HT1080 (cell line): ENCODE measurements at regions not wholly inside any gene's neighbourhood (a gene's known extent, or its start where the extent isn't known, plus 50 kb on each side); places are given as distances from the start of the nearest gene placed in this dataset.

Experiments
- DNase-seq: peaks from one replicate; pipeline ENCODE4 v3.0.0-alpha.2; 2015; ENCODE audit warnings: low read depth

- no peak for DNase-seq
These were observed 107.6 kb downstream of the RBFOX3 start for GRCh38 chr17:79503126-79503839.

GRCh38 chr17:79501910-79502309 lies 108.9 kb downstream of the RBFOX3 start:
- no peak for DNase-seq

DNA sequence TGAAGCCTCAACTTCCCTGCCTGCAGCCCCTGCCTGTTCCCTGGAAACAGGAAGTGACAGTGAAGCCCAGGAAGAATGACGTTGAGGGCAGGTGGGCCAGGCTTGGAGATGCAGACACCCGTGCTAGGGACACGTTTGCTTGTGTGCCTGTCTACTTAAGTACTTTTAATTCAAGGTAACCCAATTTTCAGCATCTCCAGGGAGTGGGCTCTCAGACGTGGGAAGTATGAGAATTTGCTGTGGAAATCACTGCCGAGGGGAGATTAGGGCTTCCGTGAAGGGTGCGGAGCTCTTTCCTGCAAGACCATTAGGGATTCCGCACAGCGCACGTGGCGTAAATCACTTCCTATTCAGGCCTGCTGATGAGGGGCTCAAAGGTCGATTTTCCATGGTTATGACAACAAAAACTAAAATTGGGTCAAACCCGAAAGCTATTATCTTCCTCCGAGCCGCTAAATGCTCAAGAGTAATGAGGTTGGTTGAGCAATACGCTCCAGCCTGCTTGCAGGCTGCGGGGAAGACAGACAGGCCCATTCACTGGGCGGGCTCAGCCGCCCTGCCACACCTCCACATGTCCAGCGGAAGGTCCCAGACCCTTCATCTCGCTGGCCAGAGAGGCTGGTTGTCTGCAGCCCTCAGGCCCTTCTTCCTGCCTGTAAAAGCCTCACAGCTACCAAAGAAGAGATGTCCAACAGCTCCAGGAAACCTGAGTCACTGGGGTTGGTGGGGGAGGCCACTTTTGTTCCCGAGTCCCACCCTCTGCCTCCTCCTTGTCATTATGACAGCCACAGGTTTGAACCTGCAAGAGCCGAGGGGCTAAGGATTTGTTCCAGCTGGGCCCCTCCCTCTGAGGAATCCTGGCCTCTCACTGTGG lies 109.9 kb downstream of the RBFOX3 start:
- no peak for DNase-seq

DNA sequence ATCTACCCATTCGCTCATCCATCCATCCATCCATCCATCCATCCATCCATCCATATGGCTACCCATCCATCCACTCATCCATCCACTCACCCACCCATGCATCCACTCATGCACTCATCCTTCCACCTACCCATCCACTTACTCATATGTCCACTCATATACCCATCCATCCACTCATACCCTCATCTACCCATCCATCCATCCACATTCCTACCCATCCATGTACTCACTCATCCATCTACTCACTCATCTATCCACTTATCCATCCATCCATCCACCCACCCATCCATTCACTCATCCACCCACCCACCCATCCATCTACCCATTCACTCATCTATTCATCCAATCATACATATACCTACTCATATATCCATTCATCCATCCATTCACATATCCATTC lies 112.0 kb downstream of the RBFOX3 start:
- DNase-seq, result no peak

DNA sequence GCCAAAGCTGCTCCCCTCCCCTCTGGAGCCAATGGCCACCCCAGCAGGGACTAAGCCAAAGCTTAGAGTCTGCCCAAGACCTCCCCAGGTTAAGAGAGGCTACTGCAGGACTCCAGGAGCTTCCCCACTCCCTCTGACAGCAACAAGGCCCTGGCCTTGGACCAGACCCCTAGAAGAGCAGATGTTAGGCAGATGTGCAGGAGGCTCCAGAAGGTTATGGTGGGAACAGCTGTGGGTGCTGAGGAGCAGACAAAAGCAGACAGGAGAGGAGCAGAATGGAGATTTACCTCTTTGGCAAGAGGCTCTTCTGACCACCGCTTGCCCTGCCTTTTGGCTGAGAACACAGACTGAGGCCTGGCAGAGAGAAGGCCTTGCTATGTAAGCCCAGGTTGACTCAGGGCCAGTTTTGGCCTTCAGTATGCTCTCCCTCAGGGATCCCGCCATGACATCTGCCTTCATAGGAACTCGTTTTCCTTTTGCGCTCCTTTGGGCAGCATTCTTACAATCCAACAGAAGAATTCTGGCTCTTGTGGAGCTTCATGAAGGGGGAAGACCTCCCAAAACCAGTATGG lies 113.0 kb downstream of the RBFOX3 start:
- no peak for DNase-seq

DNA sequence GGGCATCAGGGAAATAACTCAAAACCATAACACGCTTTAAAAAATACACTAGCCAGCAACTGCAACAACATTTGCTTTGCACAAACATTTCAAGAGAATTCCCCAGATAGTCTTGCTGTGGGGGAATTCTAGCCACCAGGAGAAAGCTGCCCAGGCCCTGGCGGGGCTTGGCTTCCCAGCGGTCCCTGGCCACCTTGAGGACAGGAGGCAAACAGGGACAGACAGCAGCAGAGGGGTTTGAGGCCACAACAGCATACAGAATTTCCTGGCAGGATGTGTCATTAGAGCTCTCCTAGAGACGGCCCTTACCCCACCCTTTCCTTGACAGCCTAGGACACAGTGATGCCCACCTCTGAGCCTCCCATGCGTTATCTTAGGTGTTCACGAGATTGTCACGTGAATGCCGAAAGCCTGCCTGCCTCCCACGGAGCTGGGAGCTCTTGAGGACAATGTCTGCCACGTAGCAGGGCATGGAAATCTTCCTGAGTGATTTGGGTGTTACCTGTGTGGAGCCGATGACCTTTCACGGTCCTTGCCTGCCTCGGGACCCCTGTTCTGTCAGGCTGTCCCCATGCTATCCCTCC lies 114.3 kb downstream of the RBFOX3 start:
- DNase-seq, result no peak

DNA sequence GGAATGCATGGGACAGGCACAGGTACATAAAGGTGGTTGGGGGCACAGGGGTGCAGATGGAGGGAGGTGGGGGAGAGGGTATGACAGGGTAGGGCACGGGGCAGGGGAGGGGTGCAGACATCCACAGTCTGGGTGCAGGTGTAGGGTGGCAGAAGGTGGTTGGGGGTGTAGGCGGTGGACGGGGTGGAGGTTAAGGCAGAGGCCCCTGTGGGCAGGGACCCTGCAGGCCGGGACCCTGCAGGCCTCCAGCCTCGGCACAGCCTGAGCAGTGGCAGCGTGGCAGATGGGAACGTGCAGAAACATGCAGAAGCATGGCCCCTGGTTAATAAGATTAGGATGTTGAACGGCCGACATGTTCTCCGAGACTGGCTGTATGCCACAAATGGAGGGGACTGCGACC lies 115.2 kb downstream of the RBFOX3 start:
- DNase-seq, result no peak

GRCh38 chr17:79491006-79491405 lies 119.8 kb downstream of the RBFOX3 start:
- DNase-seq, result no peak

- no peak for DNase-seq
These were observed 120.3 kb downstream of the RBFOX3 start for GRCh38 chr17:79490530-79490929.

- DNase-seq, result no peak
These were observed 123.7 kb downstream of the RBFOX3 start for GRCh38 chr17:79487149-79487548.

- DNase-seq, result no peak
These were observed 124.9 kb downstream of the RBFOX3 start for GRCh38 chr17:79485991-79486390.

GRCh38 chr17:79485419-79485985 lies 125.3 kb downstream of the RBFOX3 start:
- DNase-seq, result no peak

- DNase-seq, result no peak
These were observed 126.0 kb downstream of the RBFOX3 start for GRCh38 chr17:79484600-79485418.

DNA sequence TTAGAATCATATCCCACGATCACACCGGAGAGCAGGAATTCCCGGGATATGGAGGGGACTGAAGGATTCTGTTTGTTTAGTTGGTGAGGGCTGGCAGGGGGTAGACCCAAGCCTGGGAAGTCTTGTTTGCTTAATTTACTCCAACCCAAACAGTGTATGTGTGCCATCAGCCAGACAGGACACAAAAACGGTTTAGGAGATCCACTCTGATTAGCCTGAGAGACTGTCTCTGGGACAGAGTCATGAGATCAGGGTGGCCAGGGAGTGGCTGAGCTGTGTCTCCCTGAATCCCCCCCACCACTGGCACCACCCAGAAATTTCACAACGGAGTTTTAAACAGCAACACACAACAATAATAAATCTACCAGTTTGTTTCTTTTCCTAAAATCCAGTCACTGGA lies 127.0 kb downstream of the RBFOX3 start:
- no peak for DNase-seq

DNA sequence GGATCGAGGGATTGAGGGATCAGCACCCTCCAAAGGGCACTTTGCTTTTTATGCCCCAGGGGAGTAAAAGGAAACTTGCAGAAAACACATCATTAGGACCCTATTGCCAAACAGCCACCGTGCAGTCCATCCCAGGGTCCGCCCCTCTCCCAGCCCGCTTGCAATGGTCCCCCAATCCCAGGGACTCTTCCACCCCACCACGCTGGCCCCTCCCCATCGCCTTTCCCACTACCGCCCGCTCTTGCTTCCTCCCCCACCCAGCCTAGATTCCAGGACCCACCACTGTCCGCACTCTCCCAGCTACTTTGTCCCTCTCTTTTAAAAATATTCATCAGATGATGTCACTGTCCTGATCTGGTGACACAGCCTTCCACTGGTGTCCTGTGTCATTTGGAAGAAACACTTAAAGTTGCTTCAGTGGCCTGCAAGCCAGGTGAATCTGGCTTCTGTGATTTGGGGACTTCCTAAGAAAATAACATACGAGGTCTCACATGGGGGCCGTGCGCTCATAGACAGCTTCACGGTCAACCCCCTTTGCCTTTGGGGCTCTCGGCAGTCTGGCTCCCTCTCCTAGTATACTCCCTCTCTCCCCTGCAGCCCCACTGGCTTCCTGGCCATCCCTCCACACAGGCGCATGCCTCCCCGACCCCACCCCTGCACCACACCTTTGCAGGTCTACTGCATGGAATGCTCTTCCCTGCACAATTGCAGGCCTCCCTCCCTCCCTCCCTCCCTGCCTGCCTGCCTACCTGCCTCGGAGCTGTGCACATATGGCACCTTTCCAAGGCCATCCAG lies 127.9 kb downstream of the RBFOX3 start:
- DNase-seq, result no peak

DNA sequence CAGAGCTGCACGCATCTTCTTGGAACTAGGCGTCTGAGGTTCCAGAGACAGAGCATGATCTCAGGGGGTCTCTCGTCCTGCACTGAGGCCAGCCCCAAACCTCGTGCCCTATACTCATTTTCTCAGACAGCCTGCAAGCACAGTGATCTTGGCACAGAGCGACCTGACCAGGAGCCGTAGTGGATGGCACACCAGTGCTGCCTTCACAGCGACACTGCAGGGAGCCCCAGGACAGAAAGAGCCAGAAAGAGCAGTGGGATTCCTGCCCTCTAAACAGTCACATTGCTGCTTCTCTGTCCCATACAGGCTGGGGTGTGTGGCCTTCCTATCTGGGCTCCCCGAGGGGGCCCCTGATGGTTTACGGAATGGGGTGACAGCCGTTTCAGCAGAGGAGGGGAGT lies 131.0 kb downstream of the RBFOX3 start:
- DNase-seq, result no peak

- no peak for DNase-seq
These were observed 132.0 kb downstream of the RBFOX3 start for GRCh38 chr17:79478841-79479240.

GRCh38 chr17:79478051-79478461 lies 132.8 kb downstream of the RBFOX3 start:
- no peak for DNase-seq

- DNase-seq, result no peak
These were observed 134.7 kb downstream of the RBFOX3 start for GRCh38 chr17:79476074-79476652.
